GM23338 (cell line): ENCODE measurements at regions not wholly inside any gene's neighbourhood (a gene's known extent, or its start where the extent isn't known, plus 50 kb on each side); places are given as distances from the start of the nearest gene placed in this dataset.

ENCODE experiments used
- ATAC-seq: fragments of 200-7000 bp; cut with Tn5 transposase; 3 replicates; pipeline ENCODE4 v1.9.1; 2020
- DNase-seq: peaks from one replicate; pipeline ENCODE4 v3.0.0-alpha.2; 2015; ENCODE audit warnings: low spot score
- H2AFZ ChIP-seq: fragments of 200-600 bp; sonication (generic); 2 replicates; pipeline ENCODE4 v1.8.0; 2016; ENCODE audit warnings: antibody characterized with exemption, mild to moderate bottlenecking, moderate library complexity
- H3F3A ChIP-seq: fragments of 200-600 bp; sonication (generic); replicated peaks from 2 replicates; pipeline ENCODE4 v1.8.0; 2017; ENCODE audit warnings: antibody characterized with exemption, mixed run types, low read depth
- H3K27ac ChIP-seq: fragments of 200-600 bp; sonication (generic); 2 replicates; pipeline ENCODE4 v1.6.1; 2016; ENCODE audit warnings: low read depth
- H3K27me3 ChIP-seq: fragments of 200-600 bp; sonication (generic); 2 replicates; pipeline ENCODE4 v1.8.0; 2016; ENCODE audit warnings: mild to moderate bottlenecking, mixed run types, moderate library complexity; ENCODE audit not compliant: insufficient read depth
- H3K36me3 ChIP-seq: fragments of 200-600 bp; sonication (generic); 2 replicates; pipeline ENCODE4 v1.8.0; 2016; ENCODE audit warnings: mild to moderate bottlenecking; ENCODE audit not compliant: insufficient read depth
- H3K4me1 ChIP-seq: fragments of 200-600 bp; sonication (generic); 2 replicates; pipeline ENCODE4 v1.8.0; 2016; ENCODE audit warnings: mild to moderate bottlenecking, moderate library complexity; ENCODE audit not compliant: insufficient read depth
- H3K4me2 ChIP-seq: fragments of 200-600 bp; sonication (generic); 2 replicates; pipeline ENCODE4 v1.7.1; 2017; ENCODE audit warnings: mixed run types
- H3K4me3 ChIP-seq: fragments of 200-600 bp; sonication (generic); 2 replicates; pipeline ENCODE4 v1.6.1; 2016; ENCODE audit warnings: mixed run types
- H3K79me2 ChIP-seq: fragments of 200-600 bp; sonication (generic); replicated peaks from 2 replicates; pipeline ENCODE4 v1.8.0; 2017; ENCODE audit warnings: mild to moderate bottlenecking; ENCODE audit not compliant: insufficient read depth
- H3K9me2 ChIP-seq: fragments of 200-600 bp; sonication (generic); 2 replicates; pipeline ENCODE4 v1.8.0; 2017; ENCODE audit not compliant: insufficient read depth
- H4K20me1 ChIP-seq: fragments of 200-600 bp; sonication (generic); replicated peaks from 2 replicates; pipeline ENCODE4 v1.8.0; 2017; ENCODE audit warnings: mild to moderate bottlenecking; ENCODE audit not compliant: insufficient read depth
- H3K27ac Mint-ChIP-seq: 2 replicates; pipeline ENCODE4 v1.8.0; 2020; ENCODE audit warnings: inconsistent platforms, mild to moderate bottlenecking, moderate library complexity, mixed read lengths
- H3K27me3 Mint-ChIP-seq: 3 replicates; pipeline ENCODE4 v1.8.0; 2022; ENCODE audit warnings: low read depth, mild to moderate bottlenecking, moderate library complexity, mixed read lengths, inconsistent platforms; ENCODE audit not compliant: insufficient read depth, poor library complexity
- H3K36me3 Mint-ChIP-seq: 3 replicates; pipeline ENCODE4 v1.8.0; 2021; ENCODE audit warnings: low read depth, mild to moderate bottlenecking, inconsistent platforms, moderate library complexity, mixed read lengths
- H3K4me1 Mint-ChIP-seq: 3 replicates; pipeline ENCODE4 v1.8.0; 2020; ENCODE audit warnings: mild to moderate bottlenecking, inconsistent platforms, mixed read lengths
- H3K4me3 Mint-ChIP-seq: 3 replicates; pipeline ENCODE4 v1.8.0; 2021; ENCODE audit warnings: moderate library complexity, mild to moderate bottlenecking, inconsistent platforms, mixed read lengths
- H3K9me3 Mint-ChIP-seq: 3 replicates; pipeline ENCODE4 v1.8.0; 2020; ENCODE audit warnings: moderate library complexity, mild to moderate bottlenecking, inconsistent platforms, mixed read lengths
- CREB1 ChIP-seq: fragments of 250-450 bp; sonication (Bioruptor Pico); IDR thresholded peaks from 2 replicates; pipeline ENCODE4 v1.5.0; 2020; ENCODE audit warnings: low read depth, mild to moderate bottlenecking, moderate library complexity
- EZH2 ChIP-seq: fragments of 200-600 bp; sonication (generic); IDR thresholded peaks from one replicate; pipeline ENCODE4 v1.8.0; 2017; ENCODE audit warnings: antibody characterized with exemption, mild to moderate bottlenecking, low read depth; ENCODE audit not compliant: unreplicated experiment
- EZH2phosphoT487 ChIP-seq: fragments of 200-600 bp; sonication (generic); IDR thresholded peaks from one replicate; pipeline ENCODE4 v1.8.1; 2018; ENCODE audit warnings: antibody characterized with exemption; ENCODE audit not compliant: unreplicated experiment
- JUNB ChIP-seq: IDR thresholded peaks from one replicate; pipeline ENCODE4 v1.6.1; 2016; ENCODE audit warnings: antibody characterized with exemption; ENCODE audit not compliant: unreplicated experiment
- POLR2AphosphoS5 ChIP-seq: IDR thresholded peaks from 2 replicates; pipeline ENCODE4 v1.6.1; 2016; ENCODE audit warnings: antibody characterized with exemption, low read depth
- STAT1 ChIP-seq: IDR thresholded peaks from one replicate; pipeline ENCODE4 v1.6.1; 2016; ENCODE audit warnings: antibody characterized with exemption; ENCODE audit not compliant: unreplicated experiment
- ZNF114 ChIP-seq: fragments of 250-450 bp; sonication (Bioruptor Pico); IDR thresholded peaks from 2 replicates; pipeline ENCODE4 v1.5.0; 2020; ENCODE audit warnings: mild to moderate bottlenecking, moderate library complexity
- ZNF331 ChIP-seq: fragments of 250-450 bp; sonication (Bioruptor Pico); IDR thresholded peaks from 2 replicates; pipeline ENCODE4 v1.5.0; 2020; ENCODE audit warnings: low read depth, mild to moderate bottlenecking, moderate library complexity
- TF ChIP-seq, protein P1 (sequence below), 2 experiments: fragments of 200-600 bp in 1 of 2; sonication (generic) in 1 of 2; conservative IDR thresholded peaks; 2 replicates each; pipeline versions ENCODE4 v1.5.1 to v1.6.1; 2016 to 2017; ENCODE audit warnings: antibody characterized with exemption in 2 of 2, low read depth in 2 of 2, mild to moderate bottlenecking in 2 of 2, moderate library complexity in 1 of 2
- TF ChIP-seq, protein P2 (sequence below): IDR thresholded peaks from one replicate; pipeline ENCODE4 v1.6.1; 2018; ENCODE audit warnings: antibody characterized with exemption; ENCODE audit not compliant: unreplicated experiment

DNA sequence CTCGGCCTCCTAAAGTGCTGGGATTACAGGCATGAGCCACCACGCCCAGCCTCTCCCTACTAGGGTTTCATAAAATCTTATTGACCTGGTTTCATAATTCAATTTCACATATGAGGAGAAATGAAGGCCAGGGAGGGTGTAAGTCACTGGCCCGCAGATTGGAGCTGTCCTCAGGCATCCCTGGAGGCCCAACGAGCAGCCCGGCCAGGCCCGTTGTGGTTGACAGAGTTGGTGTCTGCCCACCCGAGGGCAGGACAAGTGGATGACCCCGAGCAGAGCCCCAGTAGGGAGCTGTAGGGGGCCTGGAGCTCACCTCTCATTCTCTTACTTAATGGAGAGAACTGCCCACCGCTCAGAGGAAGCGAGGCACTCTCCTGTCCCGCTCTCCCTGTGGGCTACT, 78.9 kb downstream of the CPN2 start (continued):
- TF ChIP-seq POLR2AphosphoS5 (no peak), JUNB (no peak), ZNF114 (CRISPR knock-in tag) (no peak), EZH2 (no peak), CREB1 (CRISPR knock-in tag) (no peak), ZNF331 (no peak), EZH2phosphoT487 (no peak)
- TF ChIP-seq, protein P1, sequence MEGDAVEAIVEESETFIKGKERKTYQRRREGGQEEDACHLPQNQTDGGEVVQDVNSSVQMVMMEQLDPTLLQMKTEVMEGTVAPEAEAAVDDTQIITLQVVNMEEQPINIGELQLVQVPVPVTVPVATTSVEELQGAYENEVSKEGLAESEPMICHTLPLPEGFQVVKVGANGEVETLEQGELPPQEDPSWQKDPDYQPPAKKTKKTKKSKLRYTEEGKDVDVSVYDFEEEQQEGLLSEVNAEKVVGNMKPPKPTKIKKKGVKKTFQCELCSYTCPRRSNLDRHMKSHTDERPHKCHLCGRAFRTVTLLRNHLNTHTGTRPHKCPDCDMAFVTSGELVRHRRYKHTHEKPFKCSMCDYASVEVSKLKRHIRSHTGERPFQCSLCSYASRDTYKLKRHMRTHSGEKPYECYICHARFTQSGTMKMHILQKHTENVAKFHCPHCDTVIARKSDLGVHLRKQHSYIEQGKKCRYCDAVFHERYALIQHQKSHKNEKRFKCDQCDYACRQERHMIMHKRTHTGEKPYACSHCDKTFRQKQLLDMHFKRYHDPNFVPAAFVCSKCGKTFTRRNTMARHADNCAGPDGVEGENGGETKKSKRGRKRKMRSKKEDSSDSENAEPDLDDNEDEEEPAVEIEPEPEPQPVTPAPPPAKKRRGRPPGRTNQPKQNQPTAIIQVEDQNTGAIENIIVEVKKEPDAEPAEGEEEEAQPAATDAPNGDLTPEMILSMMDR (conservative IDR thresholded peaks at IDR 0.05; ENCODE audit: low read depth in 2 of 2): no peak
- TF ChIP-seq, protein P2, sequence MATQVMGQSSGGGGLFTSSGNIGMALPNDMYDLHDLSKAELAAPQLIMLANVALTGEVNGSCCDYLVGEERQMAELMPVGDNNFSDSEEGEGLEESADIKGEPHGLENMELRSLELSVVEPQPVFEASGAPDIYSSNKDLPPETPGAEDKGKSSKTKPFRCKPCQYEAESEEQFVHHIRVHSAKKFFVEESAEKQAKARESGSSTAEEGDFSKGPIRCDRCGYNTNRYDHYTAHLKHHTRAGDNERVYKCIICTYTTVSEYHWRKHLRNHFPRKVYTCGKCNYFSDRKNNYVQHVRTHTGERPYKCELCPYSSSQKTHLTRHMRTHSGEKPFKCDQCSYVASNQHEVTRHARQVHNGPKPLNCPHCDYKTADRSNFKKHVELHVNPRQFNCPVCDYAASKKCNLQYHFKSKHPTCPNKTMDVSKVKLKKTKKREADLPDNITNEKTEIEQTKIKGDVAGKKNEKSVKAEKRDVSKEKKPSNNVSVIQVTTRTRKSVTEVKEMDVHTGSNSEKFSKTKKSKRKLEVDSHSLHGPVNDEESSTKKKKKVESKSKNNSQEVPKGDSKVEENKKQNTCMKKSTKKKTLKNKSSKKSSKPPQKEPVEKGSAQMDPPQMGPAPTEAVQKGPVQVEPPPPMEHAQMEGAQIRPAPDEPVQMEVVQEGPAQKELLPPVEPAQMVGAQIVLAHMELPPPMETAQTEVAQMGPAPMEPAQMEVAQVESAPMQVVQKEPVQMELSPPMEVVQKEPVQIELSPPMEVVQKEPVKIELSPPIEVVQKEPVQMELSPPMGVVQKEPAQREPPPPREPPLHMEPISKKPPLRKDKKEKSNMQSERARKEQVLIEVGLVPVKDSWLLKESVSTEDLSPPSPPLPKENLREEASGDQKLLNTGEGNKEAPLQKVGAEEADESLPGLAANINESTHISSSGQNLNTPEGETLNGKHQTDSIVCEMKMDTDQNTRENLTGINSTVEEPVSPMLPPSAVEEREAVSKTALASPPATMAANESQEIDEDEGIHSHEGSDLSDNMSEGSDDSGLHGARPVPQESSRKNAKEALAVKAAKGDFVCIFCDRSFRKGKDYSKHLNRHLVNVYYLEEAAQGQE: no peak

DNA sequence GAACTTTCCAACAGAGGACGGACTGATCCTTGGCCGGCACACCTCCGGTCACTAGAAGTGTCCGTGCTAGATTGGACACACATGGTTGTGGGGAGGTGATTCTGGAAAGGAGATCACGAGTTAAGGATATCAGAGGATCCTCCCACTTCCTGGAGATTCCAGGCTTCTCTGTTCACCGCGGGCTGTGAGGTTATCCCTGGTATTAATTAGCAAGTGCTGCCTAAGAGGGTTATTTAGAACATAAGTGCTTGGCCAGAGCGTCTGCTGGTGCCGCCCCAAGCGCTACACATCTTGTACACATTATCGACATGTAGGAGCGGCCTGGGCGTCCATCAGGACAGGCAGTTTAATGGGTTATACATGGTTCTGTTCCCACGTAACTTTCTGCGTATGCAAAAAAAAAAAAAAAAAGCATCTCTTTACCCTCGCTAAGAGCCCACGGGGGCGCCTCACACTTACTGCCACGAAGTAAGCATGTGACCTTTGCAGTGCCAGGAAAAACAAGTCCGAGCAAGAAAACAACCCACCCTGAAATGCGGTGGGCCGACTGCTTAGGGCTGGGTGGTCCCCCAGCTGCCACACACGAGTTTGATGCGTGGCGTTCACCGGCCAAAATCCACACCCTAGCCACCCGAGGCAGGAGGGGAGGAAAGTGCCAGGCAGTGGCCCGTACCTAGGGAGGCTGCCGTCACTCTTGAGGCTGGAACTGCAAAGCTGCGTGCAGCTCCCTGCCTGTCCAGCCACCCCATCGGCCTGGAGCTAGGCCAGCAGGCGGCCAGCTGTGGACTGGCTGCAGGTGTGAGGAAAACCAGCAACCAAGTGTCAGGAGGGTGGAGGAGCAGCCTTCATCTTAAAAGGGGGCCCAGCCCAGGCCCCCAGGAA, 78.0 kb downstream of the CPN2 start:
- Mint-ChIP-seq H3K27ac (no peak overlapping the region), H3K9me3 (peaks cover 18% of the 10 kb centered on the region), H3K4me1 (peaks cover 36% of the 10 kb centered on the region), H3K27me3 (peaks cover 44% of the 10 kb centered on the region), H3K4me3 (no peak overlapping the region), H3K36me3 (peaks cover 13% of the 10 kb centered on the region)
- peaks cover 15% of the 10 kb centered on the region for H3K4me1 ChIP-seq
- ATAC-seq (no peak), DNase-seq (no peak)
- peaks cover 15% of the 10 kb centered on the region for H3F3A ChIP-seq
- H3K36me3 ChIP-seq: no peaks in the 10 kb centered on the region
- H3K27ac ChIP-seq: no peak overlapping the region
- no peaks in the 10 kb centered on the region for H3K27me3 ChIP-seq
- TF ChIP-seq STAT1: no peak
- no peak overlapping the region for H3K4me2 ChIP-seq
- no peak overlapping the region; the same call in 1 of the 2 replicates for H2AFZ ChIP-seq
- H3K4me3 ChIP-seq: no peak overlapping the region
- H4K20me1 ChIP-seq: no peaks in the 10 kb centered on the region
- H3K9me2 ChIP-seq: no peaks in the 10 kb centered on the region
- H3K79me2 ChIP-seq: no peaks in the 10 kb centered on the region
